Right lobe of liver (tissue), 6 donors: ENCODE measurements at regions not wholly inside any gene's neighbourhood (a gene's known extent, or its start where the extent isn't known, plus 50 kb on each side); places are given as distances from the start of the nearest gene placed in this dataset.
A peak's percentile ranks its signal among the peaks of the same experiment; 100 is the strongest.

Source experiments
- ATAC-seq, 4 donors: fragments of 200-7000 bp; cut with Tn5 transposase; one replicate each; pipeline ENCODE4 v1.9.1; 2020; ENCODE audit warnings: mild to moderate bottlenecking in 4 of 4, moderate library complexity in 4 of 4
- DNase-seq, 3 donors: peaks; one replicate each; pipeline ENCODE4 v3.0.0-alpha.2; 2020
- H3K27ac ChIP-seq, 3 donors: fragments of 200-600 bp; one replicate each; pipeline ENCODE4 v1.8.0; 2022
- H3K27me3 ChIP-seq, 2 donors: fragments of 200-600 bp; one replicate each; pipeline ENCODE4 v1.8.0; 2022
- H3K36me3 ChIP-seq, 4 donors: fragments of 200-600 bp; sonication (generic) in 1 of 4; one replicate each; pipeline versions ENCODE4 v1.5.1 to v1.8.0; 2017 to 2022; ENCODE audit warnings: control low read depth in 1 of 4
- H3K4me1 ChIP-seq, 4 donors: fragments of 200-600 bp; sonication (generic) in 1 of 4; one replicate each; pipeline versions ENCODE4 v1.5.1 to v1.8.0; 2017 to 2022; ENCODE audit warnings: control low read depth in 1 of 4
- H3K4me3 ChIP-seq, 3 donors: fragments of 200-600 bp; one replicate each; pipeline ENCODE4 v1.8.0; 2022
- H3K9me3 ChIP-seq, 4 donors: fragments of 200-600 bp; sonication (generic) in 1 of 4; one replicate each; pipeline versions ENCODE4 v1.5.1 to v1.8.0; 2017 to 2022; ENCODE audit warnings: control low read depth in 1 of 4
- POLR2A ChIP-seq: fragments of 450-650 bp; IDR thresholded peaks from one replicate; pipeline ENCODE4 v1.6.1; 2017; ENCODE audit warnings: antibody characterized with exemption, mild to moderate bottlenecking
- WGBS: methylation state at CpG from one replicate; pipeline ENCODE4 v1.1.6; 2018; ENCODE audit warnings: low coverage, low lambda C conversion rate; ENCODE audit not compliant: insufficient coverage; ENCODE audit errors: missing lambda C conversion rate; 5-methylcytosine and 5-hydroxymethylcytosine counted together
- intact Hi-C, 2 donors: fragments of 100-400 bp; cut with DNase I; formaldehyde crosslinking; loops; one replicate each; pipeline versions ENCODE4 v1.11.2 to v1.14.1; 2022
- TF ChIP-seq, protein P1 (sequence below), 4 donors: fragments of 200-600 bp in 3 of 4; fragments of 450-650 bp in 1 of 4; IDR thresholded peaks; one replicate each; pipeline versions ENCODE4 v1.5.1 to v1.8.0; 2016 to 2022; ENCODE audit warnings: antibody characterized with exemption in 4 of 4, mild to moderate bottlenecking in 2 of 4
- donor health status: DM: no; HTN: yes; CAD: no.
- donor health status: DM: no; HTN: no; CAD: no.
- donor health status: DM: no; HTN: no; CAD: no.
- donor health status: DM: no; HTN: yes; CAD: no.
- donor health status: DM: no; HTN: yes; CAD: no.

GRCh38 chr2:58930537-58930936 is 689.4 kb upstream of the FANCL start:
- ATAC-seq = no peak
- no peaks in the 10 kb centered on the region for H3K9me3 ChIP-seq
- TF ChIP-seq POLR2A = no peak
- TF ChIP-seq, protein P1, sequence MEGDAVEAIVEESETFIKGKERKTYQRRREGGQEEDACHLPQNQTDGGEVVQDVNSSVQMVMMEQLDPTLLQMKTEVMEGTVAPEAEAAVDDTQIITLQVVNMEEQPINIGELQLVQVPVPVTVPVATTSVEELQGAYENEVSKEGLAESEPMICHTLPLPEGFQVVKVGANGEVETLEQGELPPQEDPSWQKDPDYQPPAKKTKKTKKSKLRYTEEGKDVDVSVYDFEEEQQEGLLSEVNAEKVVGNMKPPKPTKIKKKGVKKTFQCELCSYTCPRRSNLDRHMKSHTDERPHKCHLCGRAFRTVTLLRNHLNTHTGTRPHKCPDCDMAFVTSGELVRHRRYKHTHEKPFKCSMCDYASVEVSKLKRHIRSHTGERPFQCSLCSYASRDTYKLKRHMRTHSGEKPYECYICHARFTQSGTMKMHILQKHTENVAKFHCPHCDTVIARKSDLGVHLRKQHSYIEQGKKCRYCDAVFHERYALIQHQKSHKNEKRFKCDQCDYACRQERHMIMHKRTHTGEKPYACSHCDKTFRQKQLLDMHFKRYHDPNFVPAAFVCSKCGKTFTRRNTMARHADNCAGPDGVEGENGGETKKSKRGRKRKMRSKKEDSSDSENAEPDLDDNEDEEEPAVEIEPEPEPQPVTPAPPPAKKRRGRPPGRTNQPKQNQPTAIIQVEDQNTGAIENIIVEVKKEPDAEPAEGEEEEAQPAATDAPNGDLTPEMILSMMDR (IDR thresholded peaks at IDR 0.05) = no peak
- H3K27ac ChIP-seq = no peak overlapping the region
- WGBS = 89% methylated on average over 3 of the region's 5 CpGs
- no peak for DNase-seq
- H3K27me3 ChIP-seq = no peaks in the 10 kb centered on the region
- no peaks in the 10 kb centered on the region for H3K36me3 ChIP-seq
- no peak overlapping the region for H3K4me3 ChIP-seq
- intact Hi-C loops = no loop called here
- no peaks in the 10 kb centered on the region for H3K4me1 ChIP-seq

GRCh38 chr2:58928973-58929372 is 687.8 kb upstream of the FANCL start:
- intact Hi-C loops = no loop called here
- no peaks in the 10 kb centered on the region for H3K9me3 ChIP-seq
- ATAC-seq (no peak), DNase-seq (no peak)
- H3K4me1 ChIP-seq = no peaks in the 10 kb centered on the region
- TF ChIP-seq, protein P1 (IDR thresholded peaks at IDR 0.05) = no peak
- no peak for TF ChIP-seq POLR2A
- H3K4me3 ChIP-seq = no peak overlapping the region
- H3K27ac ChIP-seq = no peak overlapping the region
- no peaks in the 10 kb centered on the region for H3K36me3 ChIP-seq
- H3K27me3 ChIP-seq = no peaks in the 10 kb centered on the region

DNA sequence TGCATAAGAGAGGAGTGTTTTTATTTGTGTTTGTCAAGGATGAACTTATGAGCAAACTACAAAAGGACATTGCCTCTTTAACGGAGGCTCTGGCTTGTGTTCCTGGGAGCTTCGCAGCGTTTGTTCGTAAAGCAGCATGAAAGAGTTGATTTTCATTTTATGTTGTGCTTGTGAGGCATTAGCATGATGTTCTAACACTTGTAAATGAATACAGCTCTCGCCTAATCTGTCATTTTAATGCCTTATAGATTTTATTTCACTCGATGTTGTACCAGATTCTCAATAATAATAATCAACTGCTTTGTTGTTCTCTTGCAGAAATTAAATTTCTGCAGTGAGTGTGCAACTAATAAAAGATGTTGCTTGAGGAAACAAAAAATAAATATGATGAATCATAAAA is 687.3 kb upstream of the FANCL start:
- H3K36me3 ChIP-seq = no peaks in the 10 kb centered on the region
- H3K9me3 ChIP-seq = no peaks in the 10 kb centered on the region
- ATAC-seq (no peak), DNase-seq (no peak)
- TF ChIP-seq, protein P1 (IDR thresholded peaks at IDR 0.05) = no peak
- no peak for TF ChIP-seq POLR2A
- no peak overlapping the region for H3K27ac ChIP-seq
- H3K4me3 ChIP-seq = no peak overlapping the region
- WGBS = 42% methylated on average over 6 of the region's 6 CpGs
- H3K27me3 ChIP-seq = no peaks in the 10 kb centered on the region
- H3K4me1 ChIP-seq = no peaks in the 10 kb centered on the region
- intact Hi-C loops = no loop called here

- ATAC-seq (no peak), DNase-seq (no peak)
- Histone ChIP-seq H3K36me3 (no peaks in the 10 kb centered on the region), H3K4me3 (no peak overlapping the region), H3K9me3 (no peaks in the 10 kb centered on the region), H3K4me1 (no peaks in the 10 kb centered on the region), H3K27me3 (no peaks in the 10 kb centered on the region), H3K27ac (no peak overlapping the region)
- TF ChIP-seq, protein P1 (IDR thresholded peaks at IDR 0.05) = no peak
- TF ChIP-seq POLR2A = no peak
- 75% methylated on average over 5 of the region's 5 CpGs for WGBS
- intact Hi-C loops = no loop called here
Measured at GRCh38 chr2:58926112-58926511, 685.0 kb upstream of the FANCL start.

GRCh38 chr2:58925676-58926081 is 684.6 kb upstream of the FANCL start:
- H3K9me3 ChIP-seq = no peaks in the 10 kb centered on the region
- no peaks in the 10 kb centered on the region for H3K27me3 ChIP-seq
- H3K4me3 ChIP-seq = no peak overlapping the region
- no peaks in the 10 kb centered on the region for H3K36me3 ChIP-seq
- peak; percentile 21 to 66 (median 43) for ATAC-seq
- intact Hi-C loops = no loop called here
- H3K4me1 ChIP-seq = no peaks in the 10 kb centered on the region
- no peak for DNase-seq
- TF ChIP-seq POLR2A = no peak
- TF ChIP-seq, protein P1 (IDR thresholded peaks at IDR 0.05) = no peak
- no peak overlapping the region for H3K27ac ChIP-seq
- WGBS = 20% methylated on average over 2 of the region's 4 CpGs
